ENCODE measurements at regions not wholly inside any gene's neighbourhood (a gene's known extent, or its start where the extent isn't known, plus 50 kb on each side); places are given as distances from the start of the nearest gene placed in this dataset.

DNA sequence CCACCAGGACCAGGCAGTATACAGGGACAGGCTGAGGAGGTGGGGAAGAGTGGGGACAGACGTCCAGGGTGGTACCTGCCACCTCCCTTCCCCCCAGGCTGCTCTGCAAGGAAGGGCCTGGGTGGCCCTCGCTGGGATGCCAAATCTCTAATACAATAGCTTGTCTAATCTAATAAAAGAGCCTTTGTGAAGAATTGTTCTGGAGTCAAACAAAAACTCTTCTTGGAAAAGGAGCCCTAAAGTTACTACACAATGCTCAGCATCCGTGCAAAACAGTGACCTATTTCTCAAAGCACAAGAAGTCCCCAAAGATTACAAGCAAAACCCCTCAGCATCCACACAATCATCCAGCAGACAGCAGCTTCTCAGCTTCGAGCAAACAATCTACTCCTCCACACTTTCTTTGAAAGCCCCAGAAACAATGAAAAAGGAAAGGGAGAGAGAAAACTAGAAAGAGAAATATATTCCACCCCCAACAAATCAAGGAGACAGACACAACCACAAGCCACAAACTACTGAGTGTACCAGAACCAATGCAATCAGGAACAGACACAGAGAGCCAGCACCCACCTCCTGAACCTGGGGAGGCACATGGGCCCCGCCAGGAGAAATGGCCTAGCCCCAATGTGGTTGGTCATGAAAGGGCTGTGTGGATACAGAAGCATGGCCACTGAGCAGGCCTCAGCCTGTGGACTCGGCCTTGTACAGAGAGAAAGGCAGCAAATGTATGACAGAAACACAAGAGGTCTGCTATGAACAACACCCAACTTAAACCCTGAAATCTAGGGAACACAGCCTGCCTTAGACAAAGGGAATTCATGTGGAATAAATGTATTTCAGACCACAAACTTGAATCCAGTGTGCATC, 177.1 kb upstream of the CHRNA7 start:
- Mint-ChIP-seq H3K27me3 (ENCODE audit: unreplicated experiment) (no peaks in the 10 kb centered on the region), H3K36me3 (ENCODE audit: unreplicated experiment) (no peaks in the 10 kb centered on the region), H3K4me3 (ENCODE audit: unreplicated experiment) (no peak overlapping the region), H3K27ac (ENCODE audit: unreplicated experiment) (no peak overlapping the region), H3K9me3 (ENCODE audit: unreplicated experiment) (peaks cover 14% of the 10 kb centered on the region), H3K4me1 (ENCODE audit: unreplicated experiment) (no peaks in the 10 kb centered on the region)
- TF ChIP-seq, protein P1, sequence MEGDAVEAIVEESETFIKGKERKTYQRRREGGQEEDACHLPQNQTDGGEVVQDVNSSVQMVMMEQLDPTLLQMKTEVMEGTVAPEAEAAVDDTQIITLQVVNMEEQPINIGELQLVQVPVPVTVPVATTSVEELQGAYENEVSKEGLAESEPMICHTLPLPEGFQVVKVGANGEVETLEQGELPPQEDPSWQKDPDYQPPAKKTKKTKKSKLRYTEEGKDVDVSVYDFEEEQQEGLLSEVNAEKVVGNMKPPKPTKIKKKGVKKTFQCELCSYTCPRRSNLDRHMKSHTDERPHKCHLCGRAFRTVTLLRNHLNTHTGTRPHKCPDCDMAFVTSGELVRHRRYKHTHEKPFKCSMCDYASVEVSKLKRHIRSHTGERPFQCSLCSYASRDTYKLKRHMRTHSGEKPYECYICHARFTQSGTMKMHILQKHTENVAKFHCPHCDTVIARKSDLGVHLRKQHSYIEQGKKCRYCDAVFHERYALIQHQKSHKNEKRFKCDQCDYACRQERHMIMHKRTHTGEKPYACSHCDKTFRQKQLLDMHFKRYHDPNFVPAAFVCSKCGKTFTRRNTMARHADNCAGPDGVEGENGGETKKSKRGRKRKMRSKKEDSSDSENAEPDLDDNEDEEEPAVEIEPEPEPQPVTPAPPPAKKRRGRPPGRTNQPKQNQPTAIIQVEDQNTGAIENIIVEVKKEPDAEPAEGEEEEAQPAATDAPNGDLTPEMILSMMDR (IDR thresholded peaks at IDR 0.05), result no peak
- DNase-seq (ENCODE audit: extremely low spot score, unreplicated experiment), result peak; percentile 54

DNA sequence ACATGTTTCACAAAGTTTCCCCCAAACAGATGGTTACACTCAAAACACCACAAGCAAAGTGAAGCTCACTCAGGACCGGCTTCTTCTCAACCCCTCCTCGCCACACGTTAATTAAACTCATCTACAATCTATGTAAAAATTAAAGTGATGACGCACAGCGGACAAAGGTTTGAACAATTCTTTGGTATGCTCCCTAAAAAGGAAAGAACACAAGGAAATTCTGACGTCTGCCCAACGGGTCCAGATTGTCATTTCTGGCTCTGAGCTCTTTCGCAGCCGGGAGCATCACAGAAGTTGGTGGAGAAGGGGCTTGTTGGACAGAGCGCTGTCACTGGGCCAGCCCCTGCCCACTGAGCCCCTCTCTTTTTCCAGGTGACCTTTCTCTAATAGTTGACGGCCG, 173.7 kb upstream of the CHRNA7 start:
- peaks cover 5% of the 10 kb centered on the region for H3K9me3 Mint-ChIP-seq (ENCODE audit: unreplicated experiment)
- no peaks in the 10 kb centered on the region for H3K36me3 Mint-ChIP-seq (ENCODE audit: unreplicated experiment)
- TF ChIP-seq, protein P1 (IDR thresholded peaks at IDR 0.05), result no peak
- H3K27me3 Mint-ChIP-seq (ENCODE audit: unreplicated experiment), result no peaks in the 10 kb centered on the region
- DNase-seq (ENCODE audit: extremely low spot score, unreplicated experiment), result no peak
- H3K4me1 Mint-ChIP-seq (ENCODE audit: unreplicated experiment), result no peaks in the 10 kb centered on the region
- no peak overlapping the region for H3K27ac Mint-ChIP-seq (ENCODE audit: unreplicated experiment)
- no peak overlapping the region for H3K4me3 Mint-ChIP-seq (ENCODE audit: unreplicated experiment)

DNA sequence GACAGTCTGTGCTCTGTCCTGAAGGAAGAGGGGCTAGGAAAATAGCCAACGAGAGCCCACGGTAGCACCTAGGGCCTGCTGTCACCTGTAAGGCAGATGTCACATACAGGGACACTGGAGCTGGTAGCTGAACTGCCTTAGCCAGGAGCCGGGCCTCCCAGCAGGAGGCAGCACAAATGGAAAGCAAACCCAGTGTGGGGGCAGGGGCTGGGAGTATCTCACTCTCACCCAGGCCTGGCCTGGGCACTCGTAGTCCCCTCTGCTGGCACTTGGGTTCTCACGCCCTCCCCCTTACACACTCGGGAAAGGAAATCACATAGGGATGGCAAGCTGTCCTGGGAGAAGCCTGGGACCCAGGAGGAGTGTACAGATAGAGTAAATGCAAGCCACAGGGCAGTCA, 173.1 kb upstream of the CHRNA7 start:
- TF ChIP-seq, protein P1 (IDR thresholded peaks at IDR 0.05), result no peak
- Mint-ChIP-seq H3K27ac (ENCODE audit: unreplicated experiment) (no peak overlapping the region), H3K36me3 (ENCODE audit: unreplicated experiment) (no peaks in the 10 kb centered on the region), H3K9me3 (ENCODE audit: unreplicated experiment) (peaks cover 5% of the 10 kb centered on the region), H3K4me3 (ENCODE audit: unreplicated experiment) (no peak overlapping the region), H3K27me3 (ENCODE audit: unreplicated experiment) (no peaks in the 10 kb centered on the region), H3K4me1 (ENCODE audit: unreplicated experiment) (no peaks in the 10 kb centered on the region)
- peak; percentile 78 for DNase-seq (ENCODE audit: extremely low spot score, unreplicated experiment)

DNA sequence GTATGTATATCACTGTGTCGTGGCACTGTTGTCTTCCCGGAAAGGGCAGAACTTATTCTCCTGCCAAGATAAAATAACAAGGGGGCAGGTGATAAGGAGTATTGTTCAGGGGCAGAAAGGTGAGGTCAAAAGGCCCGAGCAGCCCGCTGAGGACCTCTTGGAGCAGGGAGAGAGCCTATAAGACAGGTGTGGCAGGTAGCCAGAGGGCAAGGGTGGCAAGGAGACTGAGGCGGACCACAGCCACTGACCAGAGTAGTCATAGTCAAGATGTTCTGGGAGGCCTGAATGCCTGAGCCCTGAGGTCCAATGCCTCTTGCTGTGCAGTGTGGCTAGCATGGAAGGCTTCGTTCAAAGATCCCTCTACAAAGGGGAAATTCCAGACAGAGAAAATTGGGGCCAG, 172.3 kb upstream of the CHRNA7 start:
- H3K27ac Mint-ChIP-seq (ENCODE audit: unreplicated experiment), result no peak overlapping the region
- H3K9me3 Mint-ChIP-seq (ENCODE audit: unreplicated experiment), result peaks cover 5% of the 10 kb centered on the region
- no peak overlapping the region for H3K4me3 Mint-ChIP-seq (ENCODE audit: unreplicated experiment)
- no peaks in the 10 kb centered on the region for H3K4me1 Mint-ChIP-seq (ENCODE audit: unreplicated experiment)
- no peaks in the 10 kb centered on the region for H3K27me3 Mint-ChIP-seq (ENCODE audit: unreplicated experiment)
- TF ChIP-seq, protein P1 (IDR thresholded peaks at IDR 0.05), result no peak
- no peaks in the 10 kb centered on the region for H3K36me3 Mint-ChIP-seq (ENCODE audit: unreplicated experiment)
- DNase-seq (ENCODE audit: extremely low spot score, unreplicated experiment), result peak; percentile 54

DNA sequence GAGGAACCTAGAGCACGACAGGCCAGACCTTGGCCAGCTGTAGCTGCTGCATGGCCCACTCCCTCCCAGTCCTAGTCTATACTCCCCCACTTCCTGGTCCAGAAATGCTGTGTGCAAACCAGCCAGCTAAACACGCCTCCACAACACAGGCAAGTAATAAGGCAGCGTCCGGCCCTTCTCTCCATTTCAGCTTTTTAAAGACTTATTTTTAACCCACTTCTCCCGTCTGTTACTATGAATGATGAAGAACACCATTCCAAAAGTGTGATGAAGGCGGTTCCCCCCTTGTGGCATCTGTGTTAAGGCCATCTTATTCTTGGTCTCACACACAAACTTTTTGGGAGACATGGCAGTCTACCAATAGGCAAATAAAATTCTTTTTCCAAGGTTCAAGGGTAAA, 164.1 kb upstream of the CHRNA7 start:
- H3K36me3 Mint-ChIP-seq (ENCODE audit: unreplicated experiment), result no peaks in the 10 kb centered on the region
- H3K4me1 Mint-ChIP-seq (ENCODE audit: unreplicated experiment), result peaks cover 12% of the 10 kb centered on the region
- H3K4me3 Mint-ChIP-seq (ENCODE audit: unreplicated experiment), result no peak overlapping the region
- TF ChIP-seq, protein P1 (IDR thresholded peaks at IDR 0.05), result no peak
- H3K27me3 Mint-ChIP-seq (ENCODE audit: unreplicated experiment), result peaks cover 3% of the 10 kb centered on the region
- no peak overlapping the region for H3K27ac Mint-ChIP-seq (ENCODE audit: unreplicated experiment)
- no peak for DNase-seq (ENCODE audit: extremely low spot score, unreplicated experiment)
- H3K9me3 Mint-ChIP-seq (ENCODE audit: unreplicated experiment), result no peaks in the 10 kb centered on the region
